ENCODE measurements at regions not wholly inside any gene's neighbourhood (a gene's known extent, or its start where the extent isn't known, plus 50 kb on each side); places are given as distances from the start of the nearest gene placed in this dataset.

DNA sequence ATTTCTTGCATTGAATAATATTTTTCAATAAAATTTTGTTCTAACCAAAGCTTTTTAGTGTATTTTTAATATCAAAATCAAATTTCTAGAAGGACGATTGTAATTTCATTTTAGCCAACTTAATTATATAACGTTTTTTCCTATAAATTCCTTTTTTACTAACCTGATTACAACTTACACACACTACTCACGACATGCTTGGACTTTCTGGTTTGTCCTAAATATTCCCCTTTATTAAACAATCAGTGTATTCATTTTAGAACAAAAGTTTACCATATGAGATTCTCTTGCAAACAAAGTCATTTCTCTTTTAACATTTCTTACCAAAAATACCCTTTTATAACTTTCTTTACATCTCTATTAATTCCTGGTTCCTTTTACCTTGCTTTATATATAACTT is 173.7 kb downstream of the PWWP3B start:
- no peak for TF ChIP-seq POLR2AphosphoS5 (IDR thresholded peaks at IDR 0.05; ENCODE audit: low read depth, low read length)
- TF ChIP-seq, protein P1, sequence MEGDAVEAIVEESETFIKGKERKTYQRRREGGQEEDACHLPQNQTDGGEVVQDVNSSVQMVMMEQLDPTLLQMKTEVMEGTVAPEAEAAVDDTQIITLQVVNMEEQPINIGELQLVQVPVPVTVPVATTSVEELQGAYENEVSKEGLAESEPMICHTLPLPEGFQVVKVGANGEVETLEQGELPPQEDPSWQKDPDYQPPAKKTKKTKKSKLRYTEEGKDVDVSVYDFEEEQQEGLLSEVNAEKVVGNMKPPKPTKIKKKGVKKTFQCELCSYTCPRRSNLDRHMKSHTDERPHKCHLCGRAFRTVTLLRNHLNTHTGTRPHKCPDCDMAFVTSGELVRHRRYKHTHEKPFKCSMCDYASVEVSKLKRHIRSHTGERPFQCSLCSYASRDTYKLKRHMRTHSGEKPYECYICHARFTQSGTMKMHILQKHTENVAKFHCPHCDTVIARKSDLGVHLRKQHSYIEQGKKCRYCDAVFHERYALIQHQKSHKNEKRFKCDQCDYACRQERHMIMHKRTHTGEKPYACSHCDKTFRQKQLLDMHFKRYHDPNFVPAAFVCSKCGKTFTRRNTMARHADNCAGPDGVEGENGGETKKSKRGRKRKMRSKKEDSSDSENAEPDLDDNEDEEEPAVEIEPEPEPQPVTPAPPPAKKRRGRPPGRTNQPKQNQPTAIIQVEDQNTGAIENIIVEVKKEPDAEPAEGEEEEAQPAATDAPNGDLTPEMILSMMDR (IDR thresholded peaks at IDR 0.05): no peak
- TF ChIP-seq SIN3A (IDR thresholded peaks at IDR 0.05; ENCODE audit: borderline replicate concordance, insufficient read depth, low read depth, low read length): no peak
- no peak for TF ChIP-seq TCF7L2 (IDR thresholded peaks at IDR 0.05; ENCODE audit: low read depth, low read length)
